HG03175 (cell line): ENCODE measurements at regions not wholly inside any gene's neighbourhood (a gene's known extent, or its start where the extent isn't known, plus 50 kb on each side); places are given as distances from the start of the nearest gene placed in this dataset.

Source experiments
- ATAC-seq: cut with Tn5 transposase; IDR thresholded peaks from one replicate; pipeline ENCODE4 v1.9.1; 2021; ENCODE audit warnings: mild to moderate bottlenecking, moderate library complexity; ENCODE audit not compliant: unreplicated experiment

DNA sequence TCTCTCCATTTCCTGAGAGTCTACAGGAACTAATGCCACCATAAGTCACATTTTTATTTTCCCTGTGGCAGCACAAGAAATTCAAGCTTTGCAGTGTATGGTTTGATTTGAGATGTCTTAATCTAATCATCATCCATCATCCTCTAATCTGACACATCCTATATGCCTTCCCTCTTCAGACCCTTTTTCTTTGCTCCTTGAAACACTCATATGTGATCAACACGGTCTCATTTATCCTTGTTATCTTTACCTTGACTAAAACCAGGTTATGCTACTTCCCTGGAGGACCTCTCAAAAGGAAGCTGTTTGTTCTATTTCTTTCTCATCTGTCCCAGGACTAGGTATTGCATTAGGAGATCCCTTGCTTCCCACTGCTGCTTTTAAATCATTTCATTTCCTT lies 146.9 kb upstream of the MRPS30 start:
- ATAC-seq = no peak

DNA sequence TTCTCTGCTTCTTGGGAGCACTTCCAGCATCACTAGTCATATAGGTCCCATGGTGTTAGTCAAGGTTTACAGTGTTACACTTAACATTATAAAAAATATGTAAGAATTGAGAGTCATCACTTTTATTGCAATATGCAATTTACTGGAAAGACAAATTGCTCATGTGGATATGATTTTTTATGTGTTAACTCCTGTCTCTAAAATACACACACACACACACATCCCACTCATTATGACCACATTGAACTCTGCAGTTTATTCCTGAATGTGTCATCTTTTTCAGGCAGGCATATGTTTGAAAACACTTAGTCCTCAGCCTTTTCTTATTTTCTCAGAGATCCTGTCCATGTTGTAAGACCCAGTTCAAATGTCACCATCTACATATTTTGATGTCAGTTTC lies 148.5 kb upstream of the MRPS30 start:
- ATAC-seq = no peak

DNA sequence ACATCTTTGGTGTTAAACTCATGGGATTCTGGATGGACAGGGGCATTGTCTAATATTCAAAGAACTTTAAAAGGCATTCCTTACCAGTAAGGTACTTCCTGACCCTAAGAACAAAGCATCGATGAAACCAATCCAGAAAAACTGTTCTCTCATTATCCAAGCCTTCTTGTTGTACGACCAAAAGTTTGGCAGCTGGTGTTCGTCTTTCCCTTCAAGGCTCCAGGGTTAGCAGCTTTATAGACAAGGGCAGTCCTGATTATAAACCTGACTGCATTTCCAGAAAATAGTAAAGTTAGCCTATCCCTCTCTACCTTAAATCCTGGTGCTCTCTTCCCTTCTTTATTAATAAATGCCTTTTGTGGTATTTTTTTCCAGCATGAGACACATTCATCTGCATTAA lies 149.4 kb upstream of the MRPS30 start:
- no peak for ATAC-seq

DNA sequence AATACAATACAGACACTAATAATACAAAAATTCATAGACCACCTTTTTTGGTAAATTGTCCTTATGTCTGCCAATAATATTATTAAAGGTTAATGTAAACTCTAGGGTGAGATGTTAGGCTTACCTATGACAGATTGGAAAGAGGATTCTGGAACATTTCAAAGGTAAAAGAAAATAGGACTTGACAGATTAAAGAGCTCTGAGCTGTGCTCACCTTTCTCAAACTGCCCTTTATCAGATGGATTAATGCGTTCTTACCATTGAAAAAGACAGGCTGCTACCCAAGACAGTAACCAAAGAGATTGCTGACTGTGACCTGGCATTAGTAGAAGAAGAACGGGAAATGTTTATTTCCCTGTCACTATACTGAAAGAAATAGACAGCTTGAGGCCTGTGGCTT lies 156.1 kb upstream of the MRPS30 start:
- ATAC-seq = no peak

DNA sequence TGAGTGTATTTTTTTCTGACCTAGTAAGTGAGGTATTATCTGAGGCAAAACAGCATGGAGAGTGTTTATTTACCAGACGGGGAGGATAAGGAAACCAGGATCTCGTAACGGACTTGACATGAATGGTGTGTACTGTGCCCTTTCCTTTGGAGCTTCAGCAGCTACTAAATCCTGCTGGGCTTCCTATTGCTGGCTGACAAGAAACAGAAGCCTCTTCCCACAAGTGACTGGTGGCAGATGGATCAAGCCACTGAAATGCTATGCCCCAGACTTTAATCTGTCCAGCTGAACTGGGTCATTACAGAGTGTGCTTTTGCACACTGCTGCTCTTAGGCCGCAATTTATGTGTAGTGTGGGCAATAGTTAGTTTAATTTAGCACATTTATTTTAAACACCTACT lies 162.7 kb upstream of the MRPS30 start:
- no peak for ATAC-seq

DNA sequence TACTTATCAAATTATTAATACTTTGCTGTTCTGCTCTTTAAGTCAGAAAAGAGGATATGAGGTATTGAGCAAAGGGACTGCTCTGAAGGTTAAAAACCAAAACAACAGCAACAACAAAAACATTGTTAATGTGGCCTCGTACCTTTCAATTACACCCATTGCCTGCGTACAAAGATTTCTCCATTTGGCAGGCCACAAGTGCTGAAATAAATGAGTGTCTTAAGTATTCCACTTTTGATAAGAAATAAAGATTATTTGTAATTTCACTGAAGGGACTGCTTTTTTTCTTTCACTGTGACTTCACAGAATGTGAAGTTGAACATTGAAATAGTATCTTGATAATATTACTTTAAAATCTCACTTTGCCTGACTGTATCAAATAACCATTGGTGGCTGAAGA lies 163.2 kb upstream of the MRPS30 start:
- no peak for ATAC-seq

DNA sequence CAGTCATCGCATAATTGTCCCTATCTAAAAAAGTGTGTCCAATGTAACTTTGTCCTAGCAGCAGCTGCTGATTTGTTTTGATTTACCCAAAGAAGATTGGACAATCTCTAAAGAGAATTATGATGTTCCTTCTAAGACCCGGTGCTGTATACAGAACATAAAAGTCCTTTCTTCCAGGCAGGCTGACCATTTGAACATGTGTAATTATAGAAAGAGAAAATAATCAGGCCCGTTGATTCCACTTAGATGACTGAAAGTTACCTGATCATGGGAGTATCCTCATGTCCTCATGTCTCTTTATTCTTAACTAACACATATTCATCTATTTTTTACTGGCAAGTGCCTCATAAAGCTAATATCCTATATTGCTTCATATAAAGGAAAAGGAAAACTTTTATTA lies 164.1 kb upstream of the MRPS30 start:
- ATAC-seq = no peak

DNA sequence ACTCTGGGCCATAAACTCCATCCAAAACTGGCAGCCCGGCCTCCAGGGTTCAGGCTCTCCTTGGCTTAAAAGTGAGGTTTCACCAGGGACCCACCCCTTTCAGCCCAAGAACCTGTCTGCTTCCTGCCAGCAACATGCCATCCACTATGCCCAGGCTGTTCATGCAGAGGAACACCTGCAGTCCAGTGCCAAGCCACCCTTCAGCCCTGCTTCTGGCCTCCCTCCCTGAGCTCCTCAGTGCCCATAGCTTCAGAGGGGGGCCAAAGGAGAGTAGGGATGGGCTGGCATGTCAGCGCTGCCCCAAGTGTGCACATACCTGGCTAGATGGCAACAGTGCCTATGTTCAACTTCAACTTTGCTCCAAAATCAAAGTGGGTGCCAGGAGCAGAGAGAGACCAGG lies 166.9 kb upstream of the MRPS30 start:
- no peak for ATAC-seq

DNA sequence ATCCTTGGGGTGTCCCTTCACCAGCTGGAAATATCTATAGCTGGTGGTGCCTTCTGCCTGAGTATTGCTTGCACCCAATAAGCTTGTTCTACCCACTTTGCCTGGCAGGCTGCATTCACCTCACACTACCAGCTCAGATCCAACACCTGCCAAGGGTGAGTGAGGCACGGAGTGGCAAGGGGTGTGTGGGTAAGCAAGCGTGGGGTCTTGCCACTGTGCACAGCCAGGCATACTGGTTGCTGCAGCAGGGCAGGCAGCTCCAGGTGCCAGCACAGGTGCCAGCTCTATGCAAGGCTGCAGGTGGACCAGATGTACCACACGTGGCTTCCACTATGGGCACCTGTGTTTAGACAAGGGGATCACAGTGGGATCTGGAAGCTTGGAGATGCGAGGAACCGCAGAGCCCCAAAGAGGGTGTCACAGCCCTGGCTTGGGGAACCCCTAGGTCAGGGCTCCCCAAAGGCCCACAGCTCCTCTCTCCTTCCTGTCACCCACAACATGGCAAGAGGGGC lies 167.7 kb upstream of the MRPS30 start:
- no peak for ATAC-seq

DNA sequence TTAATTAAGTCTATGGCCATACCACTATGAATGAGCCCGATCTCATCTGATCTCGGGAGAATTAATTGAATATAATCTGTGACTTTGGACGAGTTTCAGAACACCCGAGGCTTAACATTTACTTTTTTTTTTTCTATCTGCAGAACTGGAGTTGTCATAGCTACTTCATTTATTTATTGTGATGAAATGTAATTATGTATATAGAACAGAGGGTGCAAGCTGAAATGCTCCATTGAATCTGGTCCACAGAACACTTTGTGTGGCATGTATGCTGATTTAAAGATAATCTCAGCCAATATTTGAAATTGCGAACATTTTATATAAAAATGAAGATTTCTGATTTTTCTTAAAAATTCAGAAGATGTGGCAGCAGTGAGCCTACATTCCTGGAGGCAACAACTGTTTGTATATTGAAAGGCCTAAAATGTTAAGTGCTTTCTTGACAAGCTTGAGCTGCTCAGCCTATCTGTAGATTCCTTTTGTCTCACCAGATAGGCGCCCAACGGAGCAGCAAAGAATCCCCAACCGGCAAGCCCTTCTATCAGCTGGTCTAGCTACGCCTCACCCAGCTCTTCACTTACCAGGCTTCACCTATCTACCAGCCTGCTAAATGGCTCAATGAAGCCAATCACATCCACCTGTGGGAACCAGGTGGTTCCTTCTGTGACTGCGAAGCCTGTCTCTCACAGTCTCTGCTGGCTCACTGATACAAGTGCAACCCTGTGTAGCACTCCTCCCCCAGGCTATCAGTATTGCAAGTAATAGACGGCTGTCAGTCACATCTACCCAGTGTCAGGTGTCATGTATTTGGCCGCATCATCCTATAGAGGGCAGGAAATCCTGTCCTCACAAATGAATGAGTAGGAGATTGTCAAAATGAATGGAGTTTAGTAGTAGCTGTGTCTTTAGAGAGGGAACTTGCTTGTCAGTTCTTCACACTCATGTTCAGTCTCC lies 170.6 kb upstream of the MRPS30 start:
- ATAC-seq = no peak

DNA sequence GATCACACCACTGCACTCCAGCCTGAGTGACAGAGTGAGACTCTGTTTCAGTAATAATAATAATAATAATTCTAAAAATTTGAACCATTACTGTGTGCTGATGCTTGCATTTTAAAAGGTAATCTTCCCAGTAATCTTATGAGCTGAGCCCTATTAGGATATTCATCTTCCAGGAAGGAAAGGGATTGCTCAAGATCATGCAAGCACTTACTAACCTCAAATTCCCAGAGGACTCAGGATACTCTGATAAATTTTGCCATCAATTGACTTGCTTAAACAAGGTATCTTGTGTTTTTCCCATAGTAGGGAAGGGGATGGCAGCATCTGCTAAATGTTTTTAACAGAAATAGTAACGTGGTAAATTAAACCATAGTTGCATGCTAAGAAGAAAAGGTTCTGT lies 176.4 kb upstream of the MRPS30 start:
- ATAC-seq = no peak

DNA sequence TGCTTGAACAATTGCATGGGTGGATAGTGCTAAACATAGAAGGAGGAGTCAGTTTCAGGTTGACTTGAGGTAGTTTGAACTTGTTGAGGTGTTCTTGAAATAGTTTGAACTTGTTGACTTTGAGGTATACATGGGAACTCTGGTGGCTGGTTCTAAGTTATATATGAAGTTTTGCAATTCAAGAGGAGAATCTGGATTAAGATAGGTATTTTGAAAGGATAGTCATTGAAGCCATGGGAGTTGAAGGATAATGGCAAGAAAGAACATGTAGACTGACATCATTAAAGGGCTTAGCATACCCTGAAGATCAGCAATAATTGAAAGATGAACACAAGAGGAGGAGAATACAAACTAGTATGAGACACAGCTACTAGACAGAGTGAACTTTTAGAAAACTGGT lies 181.9 kb upstream of the MRPS30 start:
- ATAC-seq = no peak

DNA sequence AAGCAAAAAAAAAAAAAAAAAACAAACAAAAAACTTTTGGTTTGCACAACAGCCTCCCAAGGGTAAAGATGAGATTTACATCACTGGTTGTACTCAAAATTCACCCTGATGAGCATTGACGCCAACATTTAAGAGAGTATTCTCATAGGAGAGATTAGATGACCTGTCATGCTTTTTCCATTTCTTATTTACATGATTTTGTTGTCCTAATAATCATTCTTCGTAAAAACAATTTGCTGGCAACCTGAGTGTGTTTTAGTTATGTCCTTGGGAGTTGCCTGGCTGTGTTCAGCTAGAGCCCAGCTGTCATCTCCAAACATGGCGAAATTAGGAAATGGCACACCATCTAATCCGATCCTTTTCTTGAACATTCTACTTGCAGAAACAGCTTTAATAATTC lies 186.4 kb upstream of the MRPS30 start:
- no peak for ATAC-seq

DNA sequence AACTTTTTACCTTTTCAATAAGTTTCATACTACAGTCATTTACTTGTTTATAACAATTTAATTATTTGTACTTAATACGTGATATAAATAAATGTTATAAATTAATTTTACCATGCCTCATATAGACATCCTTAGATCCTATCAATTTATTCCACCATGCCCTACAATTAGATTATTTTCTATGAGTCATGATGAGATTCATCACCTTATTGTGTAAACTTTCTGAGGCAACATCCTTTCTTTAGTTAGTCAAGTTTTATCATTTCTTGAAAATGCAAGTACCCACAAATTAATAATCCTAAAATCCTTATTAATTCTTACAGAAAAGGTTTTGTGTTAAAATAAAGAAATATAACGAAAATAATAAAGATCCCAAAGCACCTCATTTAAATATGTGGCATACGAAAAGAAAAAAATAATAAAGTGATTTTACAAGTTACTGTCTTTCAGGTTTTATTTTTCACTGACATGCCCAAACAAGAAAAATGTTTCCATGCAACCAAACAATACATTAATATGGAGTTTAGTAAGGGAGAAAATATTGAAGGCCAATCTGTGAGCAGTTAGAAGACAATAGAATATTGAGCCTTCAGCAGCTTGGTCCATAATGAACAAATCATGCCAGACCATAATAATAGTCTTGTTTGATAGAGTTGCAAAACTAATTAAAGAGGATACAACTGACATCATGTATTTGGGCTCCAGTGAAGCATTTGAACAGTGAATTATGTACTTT lies 188.7 kb upstream of the MRPS30 start:
- no peak for ATAC-seq

DNA sequence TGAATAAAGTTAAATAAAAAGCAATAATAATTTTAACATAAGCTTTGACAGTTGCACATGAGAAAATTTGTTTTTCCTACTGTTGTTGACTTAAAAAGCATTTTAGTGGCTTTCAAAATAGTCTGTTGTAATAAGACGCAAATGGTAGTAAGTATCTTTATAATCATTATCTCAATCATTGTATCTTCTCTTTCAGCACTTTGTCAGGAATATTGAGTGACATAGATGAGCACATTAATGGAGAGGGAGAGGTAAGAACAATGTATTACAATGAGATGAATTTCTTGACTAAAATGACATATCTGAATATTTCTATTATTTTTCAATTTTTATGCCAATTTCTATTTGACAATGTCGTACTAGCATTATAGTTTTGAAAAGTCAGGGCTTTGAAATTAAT lies 193.9 kb upstream of the MRPS30 start:
- no peak for ATAC-seq

DNA sequence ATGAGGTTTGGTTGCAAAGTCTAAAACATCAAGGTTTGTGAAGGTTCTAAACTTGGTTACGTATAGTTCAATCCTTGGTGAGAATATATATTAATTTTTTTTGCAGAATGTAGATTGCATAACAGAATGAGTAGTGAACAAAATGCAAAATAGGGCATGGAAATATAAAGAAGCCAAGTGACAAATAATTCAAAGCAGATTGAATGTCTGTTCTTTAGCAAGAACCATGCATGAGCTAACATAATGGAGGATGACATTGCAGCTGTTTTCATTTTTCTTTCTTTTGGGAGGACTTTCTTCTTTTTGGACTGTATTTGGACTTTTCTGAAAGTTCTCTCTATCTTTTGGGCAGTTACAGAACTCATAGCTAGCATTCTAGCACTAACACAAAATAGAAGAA lies 194.8 kb upstream of the MRPS30 start:
- ATAC-seq = no peak

DNA sequence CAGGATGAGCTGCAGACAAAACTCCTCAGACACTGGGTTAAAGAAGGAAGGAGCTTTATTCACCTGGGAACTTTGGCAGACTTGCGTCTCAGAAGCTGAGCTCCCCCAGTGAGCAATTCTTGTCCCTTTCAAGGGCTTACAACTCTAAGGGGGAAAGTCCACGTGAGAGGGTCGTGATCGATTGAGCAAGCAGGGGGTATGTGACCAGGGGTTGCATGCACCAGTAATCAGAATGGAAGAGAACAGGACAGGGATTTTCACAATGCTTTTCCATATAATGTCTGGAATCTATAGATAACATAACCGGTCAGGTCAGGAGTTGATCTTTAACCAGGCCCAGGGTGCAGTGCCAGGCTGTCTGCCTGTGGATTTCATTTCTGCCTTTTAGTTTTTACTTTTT lies 202.8 kb upstream of the MRPS30 start:
- no peak for ATAC-seq

DNA sequence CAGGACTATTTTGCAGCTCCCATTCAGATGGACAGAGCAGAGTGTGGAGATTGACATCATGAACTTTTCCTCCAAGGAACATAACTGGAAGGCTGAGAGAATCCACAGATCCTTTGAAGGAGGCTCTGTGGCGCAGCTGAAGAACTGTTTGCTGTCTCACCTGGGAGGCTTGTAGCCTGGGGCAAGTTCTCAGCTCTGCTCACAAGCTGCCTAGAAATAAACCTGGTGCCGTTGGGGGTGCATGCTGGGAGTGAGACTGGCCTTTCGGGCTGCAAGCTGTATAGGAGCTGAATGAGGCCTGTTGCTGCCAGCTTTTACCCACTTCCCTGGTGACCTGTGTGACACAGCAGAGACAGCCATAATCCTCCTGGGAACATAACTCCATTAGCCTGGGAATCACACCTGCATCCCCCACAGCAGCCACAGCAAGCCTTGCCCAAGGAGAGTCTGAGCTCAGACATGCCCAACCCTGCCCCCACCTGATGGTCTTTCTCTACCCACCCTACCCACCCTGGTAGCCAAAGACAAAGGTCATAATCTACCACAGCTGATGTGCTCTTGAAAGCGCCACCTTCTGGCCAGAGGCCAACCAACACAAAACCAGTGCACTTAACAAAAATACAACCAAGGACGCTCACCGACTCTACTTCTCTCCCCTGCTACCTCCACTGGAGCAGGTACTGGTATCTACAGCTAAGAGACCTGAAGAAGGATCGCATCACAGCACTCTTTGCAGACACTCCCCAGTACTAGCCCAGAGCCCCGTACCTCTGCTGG lies 205.1 kb upstream of the MRPS30 start:
- no peak for ATAC-seq

DNA sequence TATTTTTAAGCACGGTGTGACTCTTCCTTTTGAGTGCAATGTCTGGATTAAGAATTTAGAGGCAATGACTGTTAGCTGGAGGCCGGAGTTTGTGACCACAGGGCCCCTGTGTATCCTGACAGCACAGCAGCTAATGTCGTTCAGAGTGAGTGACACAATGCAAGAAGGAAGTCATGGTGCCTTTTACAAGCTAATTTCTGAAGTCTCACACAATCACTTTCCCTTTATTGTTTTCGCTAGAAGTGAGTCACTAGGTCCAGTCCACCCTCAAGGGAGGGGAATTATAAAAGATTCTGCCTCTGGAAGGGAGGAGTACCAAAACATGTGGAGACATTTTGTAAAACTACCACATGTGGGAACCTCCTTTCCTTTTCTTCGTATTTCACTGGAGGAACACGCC lies 185.5 kb upstream of the FGF10 start:
- no peak for ATAC-seq

DNA sequence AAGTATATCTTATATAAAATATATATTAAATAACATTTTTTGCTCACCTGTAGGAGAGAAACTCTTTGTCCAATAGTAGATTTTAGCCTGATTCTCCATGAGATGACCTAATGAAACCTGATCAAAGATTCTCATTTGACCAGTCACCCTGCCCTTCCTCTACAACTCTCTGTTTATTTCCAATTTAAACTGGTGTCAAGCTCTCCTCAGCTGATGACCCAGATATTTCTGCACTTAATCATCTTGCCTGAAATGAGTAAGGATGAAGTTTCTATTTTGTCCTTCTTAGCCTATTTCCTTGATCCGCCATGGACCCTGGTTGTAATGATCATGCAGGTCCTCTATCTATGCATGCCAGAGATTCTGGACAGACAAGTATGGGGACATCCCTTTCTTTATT lies 179.3 kb upstream of the FGF10 start:
- no peak for ATAC-seq

DNA sequence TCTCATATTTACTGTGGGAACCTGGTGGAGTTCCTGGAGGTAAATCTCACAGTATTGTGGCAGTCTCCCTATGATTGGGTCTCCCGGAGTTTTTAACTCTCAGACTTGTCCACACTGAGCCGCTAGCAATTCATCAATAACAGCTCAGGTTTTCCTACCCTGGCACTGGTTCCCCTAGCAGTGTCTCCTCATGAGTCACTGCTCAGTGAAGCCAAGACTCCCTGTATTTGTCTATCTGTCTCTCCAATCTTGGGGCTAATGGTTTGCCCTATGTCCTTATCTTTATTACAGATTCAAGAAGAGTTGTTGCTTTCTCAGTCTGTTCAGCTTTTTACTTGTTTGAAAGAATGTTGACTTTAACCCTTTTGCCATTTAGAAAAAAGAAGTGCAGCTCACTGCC lies 176.7 kb upstream of the FGF10 start:
- ATAC-seq = no peak
